Natural killer cell treated with Interleukin-12 subunit alpha and Interleukin-12 subunit beta and Interleukin-15 and Interleukin-18, amount 100 ng/mL, for 72 hours (primary cell): ENCODE measurements at regions not wholly inside any gene's neighbourhood (a gene's known extent, or its start where the extent isn't known, plus 50 kb on each side); places are given as distances from the start of the nearest gene placed in this dataset.
"Not testable (repeated sequence)": the region's sequence is repeated elsewhere in the genome, so short reads cannot be mapped to it uniquely, and the experiment has no call there.

Experiments used
- ATAC-seq, 2 donors: fragments of 150-1000 bp; cut with Tn5 transposase in 1 of 2; sonication (Bioruptor Pico), chemical (Tn5 transposase) in 1 of 2; 2 replicates each; pipeline ENCODE4 v1.10.0; 2021
- DNase-seq: peaks from one replicate; pipeline ENCODE4 v3.0.0; 2022; ENCODE audit warnings: low spot score
- H3K27ac Mint-ChIP-seq, 2 donors: 1 replicate in 1 of 2; 2 replicates in 1 of 2; pipeline ENCODE4 v1.8.0; 2022; ENCODE audit warnings: mixed read lengths in 2 of 2, mild to moderate bottlenecking in 1 of 2, moderate library complexity in 1 of 2
- H3K27me3 Mint-ChIP-seq, 2 donors: 1 replicate in 1 of 2; 2 replicates in 1 of 2; pipeline ENCODE4 v1.8.0; 2022; ENCODE audit warnings: mixed read lengths in 2 of 2
- H3K36me3 Mint-ChIP-seq: one replicate; pipeline ENCODE4 v1.8.0; 2022; ENCODE audit warnings: mixed read lengths
- H3K4me1 Mint-ChIP-seq, 2 donors: 1 replicate in 1 of 2; 2 replicates in 1 of 2; pipeline ENCODE4 v1.8.0; 2022; ENCODE audit warnings: low read depth in 2 of 2, mixed read lengths in 2 of 2, mild to moderate bottlenecking in 1 of 2
- H3K4me3 Mint-ChIP-seq: one replicate; pipeline ENCODE4 v1.8.0; 2022; ENCODE audit warnings: mixed read lengths
- H3K9me3 Mint-ChIP-seq: 2 replicates; pipeline ENCODE4 v1.8.0; 2022; ENCODE audit warnings: mixed read lengths

GRCh38 chr7:142654398-142654797, 94.9 kb upstream of the PRSS1 start:
- ATAC-seq (no peak), DNase-seq (no peak)
- Mint-ChIP-seq H3K4me3 (no peak overlapping the region), H3K27ac (no peak overlapping the region), H3K9me3 (no peaks in the 10 kb centered on the region), H3K36me3 (no peaks in the 10 kb centered on the region), H3K27me3 (peaks cover 6 to 35% of the 10 kb centered on the region in 2 donors), H3K4me1 (no peaks in the 10 kb centered on the region)

GRCh38 chr7:142647749-142648148, 101.5 kb upstream of the PRSS1 start:
- ATAC-seq: no peak
- Mint-ChIP-seq H3K4me3 (no peak overlapping the region), H3K4me1 (peaks cover 0 to 7% of the 10 kb centered on the region in 2 donors), H3K27ac (no peak overlapping the region), H3K9me3 (no peaks in the 10 kb centered on the region), H3K36me3 (peaks cover 3% of the 10 kb centered on the region), H3K27me3 (peaks cover 18 to 68% of the 10 kb centered on the region in 2 donors)
- DNase-seq: no peak

- Mint-ChIP-seq H3K27me3 (peaks cover 21 to 59% of the 10 kb centered on the region in 2 donors), H3K9me3 (no peaks in the 10 kb centered on the region), H3K4me1 (peaks cover 0 to 7% of the 10 kb centered on the region in 2 donors), H3K36me3 (peaks cover 4% of the 10 kb centered on the region), H3K4me3 (peak overlapping the region; percentile 47), H3K27ac (no peak overlapping the region)
- DNase-seq: no peak
- ATAC-seq: peak in 1 of 2 donors; percentile 20
Measured at GRCh38 chr7:142646386-142647140, 102.7 kb upstream of the PRSS1 start.

- DNase-seq: no peak
- H3K9me3 Mint-ChIP-seq: no peaks in the 10 kb centered on the region
- no peak for ATAC-seq
- H3K36me3 Mint-ChIP-seq: peaks cover 4% of the 10 kb centered on the region
- no peak overlapping the region for H3K27ac Mint-ChIP-seq
- H3K4me3 Mint-ChIP-seq: peak overlapping the region; percentile 47
- H3K27me3 Mint-ChIP-seq: peaks cover 21 to 52% of the 10 kb centered on the region in 2 donors
- peaks cover 0 to 7% of the 10 kb centered on the region in 2 donors for H3K4me1 Mint-ChIP-seq
Measured at GRCh38 chr7:142645777-142646176, 103.5 kb upstream of the PRSS1 start.

- H3K9me3 Mint-ChIP-seq: no peaks in the 10 kb centered on the region
- peaks cover 16 to 28% of the 10 kb centered on the region in 2 donors for H3K27me3 Mint-ChIP-seq
- DNase-seq (no peak), ATAC-seq (no peak)
- no peak overlapping the region for H3K27ac Mint-ChIP-seq
- peaks cover 4% of the 10 kb centered on the region for H3K36me3 Mint-ChIP-seq
- H3K4me1 Mint-ChIP-seq: peaks cover 2 to 8% of the 10 kb centered on the region in 2 donors
- no peak overlapping the region for H3K4me3 Mint-ChIP-seq
Measured at GRCh38 chr7:142642316-142642715, 107.0 kb upstream of the PRSS1 start.

- not testable (repeated sequence) for H3K9me3 Mint-ChIP-seq
Measured at GRCh38 chr7:142641252-142641651, 108.0 kb upstream of the PRSS1 start.

GRCh38 chr7:142638581-142638980, 110.7 kb upstream of the PRSS1 start:
- ATAC-seq (no peak), DNase-seq (no peak)
- H3K4me1 Mint-ChIP-seq: peaks cover 6 to 9% of the 10 kb centered on the region in 2 donors
- no peak overlapping the region for H3K27ac Mint-ChIP-seq
- no peaks in the 10 kb centered on the region for H3K9me3 Mint-ChIP-seq
- peaks cover 6 to 10% of the 10 kb centered on the region in 2 donors for H3K27me3 Mint-ChIP-seq
- no peak overlapping the region for H3K4me3 Mint-ChIP-seq
- H3K36me3 Mint-ChIP-seq: peaks cover 4% of the 10 kb centered on the region

More at GRCh38 chr7:142641252-142641651, 108.0 kb upstream of the PRSS1 start:
- H3K4me3 Mint-ChIP-seq, DNase-seq, H3K27ac Mint-ChIP-seq, ATAC-seq, H3K36me3 Mint-ChIP-seq: not testable (repeated sequence)
- Mint-ChIP-seq H3K27me3 (peaks cover 15 to 26% of the 10 kb centered on the region in 2 donors), H3K4me1 (peaks cover 9 to 11% of the 10 kb centered on the region in 2 donors)

- ATAC-seq (no peak), DNase-seq (no peak)
- peaks cover 11 to 15% of the 10 kb centered on the region in 2 donors for H3K4me1 Mint-ChIP-seq
- peak overlapping the region; percentile 77 for H3K4me3 Mint-ChIP-seq
- H3K27me3 Mint-ChIP-seq: peaks cover 2 to 6% of the 10 kb centered on the region in 2 donors
- H3K36me3 Mint-ChIP-seq: no peaks in the 10 kb centered on the region
- H3K27ac Mint-ChIP-seq: peak overlapping the region; percentile 4 to 69
- no peaks in the 10 kb centered on the region for H3K9me3 Mint-ChIP-seq
Measured at GRCh38 chr7:142637240-142637639, 112.0 kb upstream of the PRSS1 start.

- DNase-seq: no peak
- H3K4me3 Mint-ChIP-seq: peak overlapping the region; percentile 77
Measured at GRCh38 chr7:142636751-142637150, 112.5 kb upstream of the PRSS1 start.

GRCh38 chr7:142636107-142636506, 113.2 kb upstream of the PRSS1 start:
- H3K9me3 Mint-ChIP-seq: not testable (repeated sequence)

More at GRCh38 chr7:142636751-142637150, 112.5 kb upstream of the PRSS1 start:
- Mint-ChIP-seq H3K9me3 (no peaks in the 10 kb centered on the region), H3K27me3 (peaks cover 7 to 11% of the 10 kb centered on the region in 2 donors), H3K36me3 (no peaks in the 10 kb centered on the region), H3K4me1 (peaks cover 14 to 15% of the 10 kb centered on the region in 2 donors), H3K27ac (peak overlapping the region; percentile 4 to 69)
- ATAC-seq: no peak

GRCh38 chr7:142632271-142633134, 116.8 kb upstream of the PRSS1 start:
- no peaks in the 10 kb centered on the region for H3K9me3 Mint-ChIP-seq
- peak overlapping the region in 1 of 2 donors; percentile 12 for H3K27ac Mint-ChIP-seq
- H3K36me3 Mint-ChIP-seq: no peaks in the 10 kb centered on the region
- peaks cover 7 to 22% of the 10 kb centered on the region in 2 donors for H3K27me3 Mint-ChIP-seq
- peaks cover 14 to 15% of the 10 kb centered on the region in 2 donors for H3K4me1 Mint-ChIP-seq
- DNase-seq: peak; percentile 71
- no peak overlapping the region for H3K4me3 Mint-ChIP-seq
- peak; percentile 81 to 90 for ATAC-seq

More at GRCh38 chr7:142636107-142636506, 113.2 kb upstream of the PRSS1 start:
- H3K4me3 Mint-ChIP-seq, ATAC-seq, H3K27ac Mint-ChIP-seq, H3K36me3 Mint-ChIP-seq, DNase-seq: not testable (repeated sequence)
- H3K27me3 Mint-ChIP-seq: peaks cover 7 to 17% of the 10 kb centered on the region in 2 donors
- H3K4me1 Mint-ChIP-seq: peaks cover 14 to 15% of the 10 kb centered on the region in 2 donors

GRCh38 chr7:142629588-142630260, 119.5 kb upstream of the PRSS1 start:
- no peaks in the 10 kb centered on the region for H3K9me3 Mint-ChIP-seq
- H3K27ac Mint-ChIP-seq: no peak overlapping the region
- no peaks in the 10 kb centered on the region for H3K36me3 Mint-ChIP-seq
- H3K4me1 Mint-ChIP-seq: peaks cover 6 to 10% of the 10 kb centered on the region in 2 donors
- no peak overlapping the region for H3K4me3 Mint-ChIP-seq
- DNase-seq (no peak), ATAC-seq (no peak)
- H3K27me3 Mint-ChIP-seq: peaks cover 7 to 22% of the 10 kb centered on the region in 2 donors

- Mint-ChIP-seq H3K36me3 (no peaks in the 10 kb centered on the region), H3K4me3 (no peak overlapping the region), H3K4me1 (peaks cover 6 to 10% of the 10 kb centered on the region in 2 donors), H3K27me3 (peaks cover 7 to 22% of the 10 kb centered on the region in 2 donors), H3K27ac (no peak overlapping the region), H3K9me3 (no peaks in the 10 kb centered on the region)
- ATAC-seq (no peak), DNase-seq (no peak)
Measured at GRCh38 chr7:142628945-142629344, 120.3 kb upstream of the PRSS1 start.
